Panc1 (cell line): ENCODE measurements at regions not wholly inside any gene's neighbourhood (a gene's known extent, or its start where the extent isn't known, plus 50 kb on each side); places are given as distances from the start of the nearest gene placed in this dataset.

Experiments
- CTCF ChIP-seq: fragments of 450-650 bp; IDR thresholded peaks from 2 replicates; pipeline ENCODE4 v1.5.1; 2017; ENCODE audit warnings: mild to moderate bottlenecking
- POLR2AphosphoS5 ChIP-seq: IDR thresholded peaks from 2 replicates; pipeline ENCODE4 v1.6.1; 2012; ENCODE audit warnings: mild to moderate bottlenecking, low read depth, low read length, moderate library complexity
- REST ChIP-seq, 2 experiments: IDR thresholded peaks; 2 replicates each; pipeline ENCODE4 v1.6.1; 2011 to 2012; ENCODE audit warnings: low read depth in 2 of 2, control low read depth in 1 of 2, low read length in 1 of 2, mild to moderate bottlenecking in 1 of 2, moderate library complexity in 1 of 2; ENCODE audit not compliant: insufficient read depth in 1 of 2
- SIN3A ChIP-seq: IDR thresholded peaks from 2 replicates; pipeline ENCODE4 v1.6.1; 2012; ENCODE audit warnings: low read depth, mild to moderate bottlenecking, low read length, moderate library complexity, borderline replicate concordance; ENCODE audit not compliant: insufficient read depth
- TCF7L2 ChIP-seq: IDR thresholded peaks from 2 replicates; pipeline ENCODE4 v1.6.1; 2011; ENCODE audit warnings: mild to moderate bottlenecking, low read depth, low read length, inconsistent platforms

- TF ChIP-seq CTCF, result no peak
- TF ChIP-seq POLR2AphosphoS5, result no peak
- no peak for TF ChIP-seq SIN3A
- no peak for TF ChIP-seq TCF7L2
- no peak for TF ChIP-seq REST (IDR thresholded peaks at IDR 0.05; ENCODE audit: insufficient read depth in 1 of 2, low read depth in 2 of 2, low read length in 1 of 2)
These were observed 1079.3 kb downstream of the EPHA7 start for GRCh38 chr6:92339936-92340640.
